ENCODE measurements at regions not wholly inside any gene's neighbourhood (a gene's known extent, or its start where the extent isn't known, plus 50 kb on each side); places are given as distances from the start of the nearest gene placed in this dataset.

- TF ChIP-seq, protein P1, sequence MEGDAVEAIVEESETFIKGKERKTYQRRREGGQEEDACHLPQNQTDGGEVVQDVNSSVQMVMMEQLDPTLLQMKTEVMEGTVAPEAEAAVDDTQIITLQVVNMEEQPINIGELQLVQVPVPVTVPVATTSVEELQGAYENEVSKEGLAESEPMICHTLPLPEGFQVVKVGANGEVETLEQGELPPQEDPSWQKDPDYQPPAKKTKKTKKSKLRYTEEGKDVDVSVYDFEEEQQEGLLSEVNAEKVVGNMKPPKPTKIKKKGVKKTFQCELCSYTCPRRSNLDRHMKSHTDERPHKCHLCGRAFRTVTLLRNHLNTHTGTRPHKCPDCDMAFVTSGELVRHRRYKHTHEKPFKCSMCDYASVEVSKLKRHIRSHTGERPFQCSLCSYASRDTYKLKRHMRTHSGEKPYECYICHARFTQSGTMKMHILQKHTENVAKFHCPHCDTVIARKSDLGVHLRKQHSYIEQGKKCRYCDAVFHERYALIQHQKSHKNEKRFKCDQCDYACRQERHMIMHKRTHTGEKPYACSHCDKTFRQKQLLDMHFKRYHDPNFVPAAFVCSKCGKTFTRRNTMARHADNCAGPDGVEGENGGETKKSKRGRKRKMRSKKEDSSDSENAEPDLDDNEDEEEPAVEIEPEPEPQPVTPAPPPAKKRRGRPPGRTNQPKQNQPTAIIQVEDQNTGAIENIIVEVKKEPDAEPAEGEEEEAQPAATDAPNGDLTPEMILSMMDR (IDR thresholded peaks at IDR 0.05; ENCODE audit: insufficient read depth, low read length) = no peak
- H3K4me3 ChIP-seq (ENCODE audit: low read depth, low read length) = no peak overlapping the region
- DNase-seq (ENCODE audit: low read depth) = no peak
These were observed 119.6 kb upstream of the CPSF6 start for GRCh38 chr12:69119770-69120169.

GRCh38 chr12:69120354-69120753 lies 119.0 kb upstream of the CPSF6 start:
- no peak for DNase-seq (ENCODE audit: low read depth)
- H3K4me3 ChIP-seq (ENCODE audit: low read depth, low read length) = no peak overlapping the region
- TF ChIP-seq, protein P1 (IDR thresholded peaks at IDR 0.05; ENCODE audit: insufficient read depth, low read length) = no peak

- no peak for DNase-seq (ENCODE audit: low read depth)
- TF ChIP-seq, protein P1 (IDR thresholded peaks at IDR 0.05; ENCODE audit: insufficient read depth, low read length) = no peak
- H3K4me3 ChIP-seq (ENCODE audit: low read depth, low read length) = no peak overlapping the region
These were observed 116.1 kb upstream of the CPSF6 start for GRCh38 chr12:69123311-69123710.

DNA sequence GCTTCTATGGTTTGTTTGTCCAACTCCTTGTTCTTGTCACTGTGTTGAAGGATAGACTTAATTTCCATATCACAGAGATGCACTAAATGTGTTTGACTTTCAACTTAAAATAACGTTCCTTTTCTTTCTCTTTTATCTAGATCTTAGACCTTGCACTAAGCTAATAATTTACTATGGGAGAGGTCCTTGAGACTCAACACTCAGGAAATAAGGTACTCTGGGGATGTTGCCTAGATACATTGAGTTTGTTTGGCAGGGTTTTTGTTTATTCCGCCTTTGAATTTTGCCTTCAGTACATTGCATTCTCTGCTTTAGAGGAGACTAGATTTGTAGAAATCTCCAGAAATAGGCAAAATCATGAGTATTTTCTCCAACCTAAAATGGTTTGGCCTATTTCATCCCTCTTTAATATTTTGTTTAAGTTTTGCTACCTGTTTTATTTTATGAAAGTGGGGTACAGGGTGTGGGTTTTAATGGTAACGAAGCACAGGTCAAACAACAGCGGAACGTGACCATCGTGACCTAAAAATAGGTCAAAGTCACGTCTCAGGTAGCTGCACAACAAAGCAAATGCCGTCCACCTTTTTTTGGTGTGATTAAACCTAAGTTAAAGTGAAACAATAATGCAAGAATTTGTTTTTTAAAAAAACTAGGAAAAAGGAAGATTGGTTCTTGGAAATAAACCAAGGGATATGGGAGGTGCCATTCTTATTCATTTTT lies 115.3 kb upstream of the CPSF6 start:
- H3K4me3 ChIP-seq (ENCODE audit: low read depth, low read length) = no peak overlapping the region
- no peak for DNase-seq (ENCODE audit: low read depth)
- TF ChIP-seq, protein P1 (IDR thresholded peaks at IDR 0.05; ENCODE audit: insufficient read depth, low read length) = no peak

DNA sequence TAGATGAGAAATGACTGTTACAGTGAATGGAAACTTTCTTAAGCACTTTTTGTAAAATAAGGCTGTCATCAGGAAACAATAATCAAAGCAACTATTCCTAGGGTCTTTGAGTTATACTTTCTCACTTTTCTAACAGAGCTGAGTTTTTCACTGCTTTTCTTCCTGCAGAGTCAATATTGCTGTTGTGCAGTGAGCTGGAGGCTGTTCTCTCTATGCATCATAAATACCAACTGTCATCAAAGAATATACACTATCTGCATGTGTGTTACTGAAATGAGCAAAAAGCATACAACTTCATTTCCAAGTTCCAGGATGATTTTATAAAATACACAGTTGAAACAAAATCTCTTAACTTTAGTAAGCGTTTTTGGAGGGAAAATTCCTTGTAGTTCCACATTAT lies 110.4 kb upstream of the CPSF6 start:
- H3K4me3 ChIP-seq (ENCODE audit: low read depth, low read length) = no peak overlapping the region
- TF ChIP-seq, protein P1 (IDR thresholded peaks at IDR 0.05; ENCODE audit: insufficient read depth, low read length) = no peak
- no peak for DNase-seq (ENCODE audit: low read depth)

- TF ChIP-seq, protein P1 (IDR thresholded peaks at IDR 0.05; ENCODE audit: insufficient read depth, low read length) = no peak
- DNase-seq (ENCODE audit: low read depth) = no peak
- H3K4me3 ChIP-seq (ENCODE audit: low read depth, low read length) = no peak overlapping the region
These were observed 109.8 kb upstream of the CPSF6 start for GRCh38 chr12:69129564-69129963.

GRCh38 chr12:69130064-69130463 lies 109.3 kb upstream of the CPSF6 start:
- TF ChIP-seq, protein P1 (IDR thresholded peaks at IDR 0.05; ENCODE audit: insufficient read depth, low read length) = no peak
- H3K4me3 ChIP-seq (ENCODE audit: low read depth, low read length) = no peak overlapping the region
- no peak for DNase-seq (ENCODE audit: low read depth)
